PC-3 (cell line): ENCODE measurements at regions not wholly inside any gene's neighbourhood (a gene's known extent, or its start where the extent isn't known, plus 50 kb on each side); places are given as distances from the start of the nearest gene placed in this dataset.

Experiments
- CTCF ChIP-seq: fragments of 300-600 bp; sonication (generic); conservative IDR thresholded peaks from 2 replicates; pipeline ENCODE4 v1.5.1; 2017; ENCODE audit warnings: antibody characterized with exemption, low read depth, mild to moderate bottlenecking, low read length
- EZH2 ChIP-seq: fragments of 300-600 bp; sonication (generic); IDR thresholded peaks from one replicate; pipeline ENCODE4 v1.6.1; 2017; ENCODE audit warnings: antibody characterized with exemption, mild to moderate bottlenecking, low read length; ENCODE audit not compliant: unreplicated experiment

GRCh38 chr21:38083535-38083934 lies 167.3 kb upstream of the KCNJ6 start:
- no peak for TF ChIP-seq CTCF
- no peak for TF ChIP-seq EZH2
